Choroid plexus epithelial cell (primary cell): ENCODE measurements at regions not wholly inside any gene's neighbourhood (a gene's known extent, or its start where the extent isn't known, plus 50 kb on each side); places are given as distances from the start of the nearest gene placed in this dataset.
A peak's percentile ranks its signal among the peaks of the same experiment; 100 is the strongest.

Source experiments
- DNase-seq: peaks from one replicate; pipeline ENCODE4 v3.0.0-alpha.2; 2010; ENCODE audit warnings: low read depth
- H3K4me3 ChIP-seq: 2 replicates; pipeline ENCODE4 v1.5.1; 2011; ENCODE audit warnings: low read depth, mild to moderate bottlenecking, control low read depth, low read length, moderate library complexity
- TF ChIP-seq, protein P1 (sequence below): conservative IDR thresholded peaks from 2 replicates; pipeline ENCODE4 v1.5.1; 2011; ENCODE audit warnings: low read depth, mild to moderate bottlenecking, control low read depth, inconsistent platforms, low read length, moderate library complexity

DNA sequence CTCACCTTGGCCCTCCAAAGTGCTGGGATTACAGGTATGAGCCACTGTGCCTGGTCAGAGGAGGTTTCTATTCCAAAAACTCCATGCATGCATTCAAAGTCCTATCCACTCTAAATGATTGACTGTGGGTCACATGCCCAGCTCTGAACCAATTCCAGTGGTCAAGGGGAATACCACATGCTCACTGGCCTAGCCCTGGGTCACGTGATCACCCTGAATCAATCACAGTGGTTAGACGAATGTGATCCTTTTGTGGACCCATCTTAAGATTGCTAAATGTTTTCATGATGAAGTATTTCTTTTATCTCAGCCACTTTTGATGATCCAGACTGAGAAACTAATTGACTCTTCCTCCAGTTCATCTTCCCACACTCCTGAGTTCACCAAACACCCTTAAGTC is 475.8 kb downstream of the PREX1 start:
- DNase-seq = no peak
- H3K4me3 ChIP-seq = no peak overlapping the region
- TF ChIP-seq, protein P1, sequence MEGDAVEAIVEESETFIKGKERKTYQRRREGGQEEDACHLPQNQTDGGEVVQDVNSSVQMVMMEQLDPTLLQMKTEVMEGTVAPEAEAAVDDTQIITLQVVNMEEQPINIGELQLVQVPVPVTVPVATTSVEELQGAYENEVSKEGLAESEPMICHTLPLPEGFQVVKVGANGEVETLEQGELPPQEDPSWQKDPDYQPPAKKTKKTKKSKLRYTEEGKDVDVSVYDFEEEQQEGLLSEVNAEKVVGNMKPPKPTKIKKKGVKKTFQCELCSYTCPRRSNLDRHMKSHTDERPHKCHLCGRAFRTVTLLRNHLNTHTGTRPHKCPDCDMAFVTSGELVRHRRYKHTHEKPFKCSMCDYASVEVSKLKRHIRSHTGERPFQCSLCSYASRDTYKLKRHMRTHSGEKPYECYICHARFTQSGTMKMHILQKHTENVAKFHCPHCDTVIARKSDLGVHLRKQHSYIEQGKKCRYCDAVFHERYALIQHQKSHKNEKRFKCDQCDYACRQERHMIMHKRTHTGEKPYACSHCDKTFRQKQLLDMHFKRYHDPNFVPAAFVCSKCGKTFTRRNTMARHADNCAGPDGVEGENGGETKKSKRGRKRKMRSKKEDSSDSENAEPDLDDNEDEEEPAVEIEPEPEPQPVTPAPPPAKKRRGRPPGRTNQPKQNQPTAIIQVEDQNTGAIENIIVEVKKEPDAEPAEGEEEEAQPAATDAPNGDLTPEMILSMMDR = no peak

DNA sequence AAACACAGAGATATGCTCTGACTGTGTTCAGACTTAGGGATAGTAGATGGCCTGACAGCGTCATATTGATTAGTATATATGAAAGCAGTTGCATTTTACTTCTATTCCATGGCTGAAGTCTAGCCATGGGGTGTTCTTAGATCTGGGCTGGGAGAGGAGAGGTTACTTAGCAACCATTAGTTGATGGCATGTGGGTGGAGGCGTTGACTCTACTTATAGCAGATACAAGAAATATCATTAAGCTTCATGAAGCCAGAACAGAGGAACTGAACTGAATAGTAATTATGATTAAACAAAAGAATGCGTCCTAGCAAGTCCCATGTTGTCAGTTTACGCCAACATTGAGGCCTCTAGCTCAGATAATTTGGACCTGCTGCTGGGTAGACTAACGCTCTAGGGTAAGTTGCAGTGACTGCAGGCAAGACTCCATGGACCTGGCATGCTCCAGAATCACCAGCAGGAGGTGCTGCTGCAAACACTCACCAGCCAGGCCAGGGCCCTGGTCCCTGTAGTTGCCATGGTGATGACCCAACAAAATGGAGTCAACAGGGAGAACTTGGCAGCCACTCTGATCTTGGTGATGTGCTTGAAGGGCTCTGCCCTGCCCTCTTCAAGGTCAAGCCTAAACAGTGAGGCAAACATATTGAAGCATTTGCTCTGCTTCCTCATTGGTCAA is 477.3 kb downstream of the PREX1 start:
- TF ChIP-seq, protein P1 = peak; percentile 37
- DNase-seq = peak; percentile 15
- no peak overlapping the region for H3K4me3 ChIP-seq

DNA sequence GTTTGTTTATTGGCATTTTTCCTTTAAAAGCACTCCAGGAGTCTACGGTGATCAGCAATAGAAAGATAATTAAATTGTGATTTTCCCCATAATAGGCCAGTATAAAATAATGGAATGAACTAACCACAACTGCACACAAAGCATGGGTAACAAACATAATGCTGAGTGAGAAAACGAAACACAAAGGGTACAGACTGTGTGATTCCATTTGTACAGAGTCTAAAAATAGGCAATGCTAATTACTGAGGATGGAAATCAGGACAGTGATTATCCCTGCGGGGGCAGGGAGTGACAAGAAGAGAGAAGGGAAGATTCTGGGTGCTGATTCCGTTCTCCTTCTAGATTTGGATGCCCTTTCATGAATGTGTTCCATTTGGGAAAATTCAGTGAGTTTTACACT is 478.1 kb downstream of the PREX1 start:
- TF ChIP-seq, protein P1 = no peak
- no peak overlapping the region for H3K4me3 ChIP-seq
- no peak for DNase-seq

DNA sequence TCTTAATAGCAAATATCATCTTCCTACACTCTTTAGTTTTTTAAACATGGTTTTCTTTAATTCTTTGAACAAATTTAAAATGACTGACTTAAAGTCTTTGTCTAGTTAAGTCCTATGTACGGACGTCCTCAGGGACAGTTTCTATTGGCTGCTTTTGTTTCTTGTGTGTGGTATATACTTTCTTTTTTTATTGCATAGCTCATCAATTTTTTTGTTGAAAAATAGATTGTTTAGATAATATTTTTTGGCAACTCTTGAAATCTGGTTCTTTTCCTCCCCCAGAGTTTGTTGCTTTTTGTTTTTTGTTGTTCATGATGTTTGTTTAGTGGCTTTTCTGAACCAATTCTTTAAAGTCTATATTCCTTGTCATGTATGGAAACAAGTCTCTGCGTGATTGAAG is 479.8 kb downstream of the PREX1 start:
- TF ChIP-seq, protein P1 = no peak
- no peak for DNase-seq
- H3K4me3 ChIP-seq = no peak overlapping the region

DNA sequence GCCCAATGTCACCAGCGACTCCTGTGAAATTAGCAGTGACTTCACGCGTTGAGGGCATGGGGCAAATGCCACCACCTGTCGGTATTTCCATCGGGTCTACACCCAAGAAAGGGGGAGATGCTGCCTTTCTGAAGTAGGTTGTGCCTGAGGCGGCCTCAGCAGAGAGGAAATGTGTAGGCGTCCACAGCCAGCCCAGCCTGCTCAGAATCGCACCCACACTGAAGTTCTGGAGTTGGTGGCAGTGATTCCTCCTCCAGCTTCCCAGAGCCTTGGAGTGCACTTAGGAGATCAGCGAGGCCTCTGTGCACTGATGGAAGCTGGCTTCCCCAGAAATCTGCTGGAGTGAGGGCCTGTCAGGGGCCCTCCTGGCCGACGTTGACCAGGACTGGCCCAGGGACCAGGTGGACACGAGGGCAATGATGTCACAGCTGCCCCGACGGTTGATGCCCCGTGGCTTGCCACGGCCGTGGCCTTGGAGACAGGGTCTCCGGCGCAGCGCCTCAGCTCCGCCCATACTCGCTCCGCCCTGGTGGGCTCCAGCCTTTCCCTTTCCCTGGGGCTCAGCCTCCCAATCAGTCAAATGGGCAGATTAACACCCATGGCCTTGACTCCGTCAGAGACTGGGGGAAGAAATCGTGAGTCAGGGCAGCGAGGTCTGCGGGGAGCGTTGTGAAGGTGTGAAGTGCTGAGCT is 484.8 kb downstream of the PREX1 start:
- TF ChIP-seq, protein P1 = no peak

DNA sequence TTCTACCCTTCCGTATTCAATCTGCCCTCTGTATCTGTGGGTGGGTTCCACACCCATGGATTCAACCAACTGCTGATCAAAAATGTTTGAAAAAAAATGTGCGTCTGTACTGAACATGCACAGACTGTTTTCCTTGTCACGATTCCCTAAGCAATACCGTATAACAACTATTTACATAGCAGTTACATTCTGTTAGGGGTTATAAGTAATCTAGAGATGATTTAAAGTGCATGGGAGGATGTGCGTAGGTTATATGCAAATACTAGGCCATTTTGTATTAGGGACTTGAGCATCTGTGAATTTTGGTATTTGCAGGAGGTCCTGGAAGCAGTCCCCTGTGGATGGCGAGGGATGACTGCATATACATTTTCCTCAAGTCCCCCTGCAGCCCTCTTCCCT is 486.9 kb downstream of the PREX1 start:
- no peak overlapping the region for H3K4me3 ChIP-seq
- TF ChIP-seq, protein P1 = no peak
- no peak for DNase-seq

More for the DNA sequence above, 484.8 kb downstream of the PREX1 start:
- no peak for DNase-seq
- no peak overlapping the region for H3K4me3 ChIP-seq
